ENCODE measurements at regions not wholly inside any gene's neighbourhood (a gene's known extent, or its start where the extent isn't known, plus 50 kb on each side); places are given as distances from the start of the nearest gene placed in this dataset.

GRCh38 chr10:89949496-89949895, 248.1 kb downstream of the KIF20B start:
- Histone ChIP-seq H3K36me3 (no peaks in the 10 kb centered on the region), H3K9me3 (peaks cover 0 to 16% (median 0%) of the 10 kb centered on the region in 12 donors), H3K27me3 (no peaks in the 10 kb centered on the region), H3K4me3 (no peak overlapping the region), H3K4me1 (peaks cover 0 to 8% (median 0%) of the 10 kb centered on the region in 12 donors), H3K27ac (no peak overlapping the region)
- intact Hi-C loops (cut with DNase I), result no loop called here
- DNase-seq (no peak), ATAC-seq (no peak)
- TF ChIP-seq CTCF (IDR thresholded peaks at IDR 0.05) (no peak), POLR2A (IDR thresholded peaks at IDR 0.05) (no peak)

DNA sequence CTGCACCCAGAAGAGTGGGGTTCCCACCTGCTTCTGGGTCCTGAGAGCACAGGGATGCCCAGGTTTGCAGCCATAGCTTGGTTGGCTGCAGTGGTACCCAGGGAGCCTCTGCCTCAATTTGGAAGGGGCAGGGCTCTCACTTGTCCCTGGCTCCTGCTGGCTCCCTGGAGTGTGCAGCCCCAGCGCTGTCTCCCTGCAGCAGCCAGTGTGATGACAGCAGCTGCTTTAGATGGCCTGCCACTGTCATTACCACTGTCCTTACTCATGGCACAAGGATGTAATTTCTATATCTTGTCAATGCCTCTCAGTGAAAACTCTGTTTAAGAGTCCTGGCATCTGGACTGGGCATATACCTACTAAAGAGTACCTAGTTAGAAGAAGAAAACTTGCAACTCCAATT, 250.9 kb downstream of the KIF20B start:
- Histone ChIP-seq H3K9me3 (peaks cover 0 to 16% (median 0%) of the 10 kb centered on the region in 12 donors), H3K36me3 (no peaks in the 10 kb centered on the region), H3K4me1 (no peaks in the 10 kb centered on the region), H3K27me3 (no peaks in the 10 kb centered on the region), H3K4me3 (no peak overlapping the region), H3K27ac (no peak overlapping the region)
- no peak for DNase-seq
- WGBS, 4 donors, result 67 to 89% (median 70%) methylated on average over 1 of the region's 1 CpG; no CpG with 5 or more reads in 1 of the 4 donors
- intact Hi-C loops (cut with DNase I), result loop anchor here in 1 of 10 donors (10.0 kb wide), 2 partner anchors 642 to 912 kb away; no protein-coding TSS in a partner anchor
- TF ChIP-seq POLR2A (IDR thresholded peaks at IDR 0.05) (no peak), CTCF (IDR thresholded peaks at IDR 0.05) (no peak)
- no peak for ATAC-seq

GRCh38 chr10:89952751-89953150, 251.4 kb downstream of the KIF20B start:
- DNase-seq (no peak), ATAC-seq (no peak)
- Histone ChIP-seq H3K27ac (no peak overlapping the region), H3K36me3 (no peaks in the 10 kb centered on the region), H3K9me3 (peaks cover 0 to 12% (median 0%) of the 10 kb centered on the region in 12 donors), H3K27me3 (no peaks in the 10 kb centered on the region), H3K4me1 (no peaks in the 10 kb centered on the region), H3K4me3 (no peak overlapping the region)
- TF ChIP-seq POLR2A (IDR thresholded peaks at IDR 0.05) (no peak), CTCF (IDR thresholded peaks at IDR 0.05) (no peak)
- intact Hi-C loops (cut with DNase I), result loop anchor here in 1 of 10 donors (10.0 kb wide), 2 partner anchors 642 to 912 kb away; no protein-coding TSS in a partner anchor

GRCh38 chr10:89954061-89954460, 252.7 kb downstream of the KIF20B start:
- Histone ChIP-seq H3K27me3 (no peaks in the 10 kb centered on the region), H3K4me1 (no peaks in the 10 kb centered on the region), H3K4me3 (no peak overlapping the region), H3K36me3 (no peaks in the 10 kb centered on the region), H3K27ac (no peak overlapping the region), H3K9me3 (peaks cover 0 to 4% (median 0%) of the 10 kb centered on the region in 12 donors)
- ATAC-seq (no peak), DNase-seq (no peak)
- TF ChIP-seq POLR2A (IDR thresholded peaks at IDR 0.05) (no peak), CTCF (IDR thresholded peaks at IDR 0.05) (no peak)
- intact Hi-C loops (cut with DNase I), result loop anchor here in 1 of 10 donors (10.0 kb wide), 2 partner anchors 641 to 911 kb away; no protein-coding TSS in a partner anchor
- 58 to 71% (median 60%) methylated on average over 3 of the region's 3 CpGs for WGBS, 4 donors

Data from heart left ventricle (tissue), 16 donors.